NCI-H146 (cell line): ENCODE measurements at regions not wholly inside any gene's neighbourhood (a gene's known extent, or its start where the extent isn't known, plus 50 kb on each side); places are given as distances from the start of the nearest gene placed in this dataset.
"Not testable (repeated sequence)": the region's sequence is repeated elsewhere in the genome, so short reads cannot be mapped to it uniquely, and the experiment has no call there.

Source experiments
- DNase-seq: peaks from one replicate; lab custom pipeline; 2025; lab: John Stamatoyannopoulos, UW

DNA sequence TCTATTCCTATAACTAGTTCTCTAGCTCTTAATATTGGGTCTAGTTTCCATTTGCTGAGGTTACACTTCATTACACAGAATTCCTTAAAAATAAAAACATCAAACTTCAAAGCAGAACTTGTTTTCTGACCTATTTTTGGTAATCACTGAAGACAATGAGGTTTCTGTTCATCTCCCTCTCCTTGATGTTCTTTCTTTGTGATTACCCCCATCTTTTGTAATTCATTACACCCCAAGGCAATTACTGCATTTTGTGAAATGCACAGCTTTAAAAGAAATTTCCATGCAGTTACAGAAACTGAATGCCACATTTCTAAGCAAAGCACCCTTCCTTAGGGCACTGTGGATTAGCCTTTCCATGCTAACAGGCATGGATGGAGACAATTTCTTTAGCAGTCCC, 363.2 kb upstream of the RND3 start:
- no peak for DNase-seq

DNA sequence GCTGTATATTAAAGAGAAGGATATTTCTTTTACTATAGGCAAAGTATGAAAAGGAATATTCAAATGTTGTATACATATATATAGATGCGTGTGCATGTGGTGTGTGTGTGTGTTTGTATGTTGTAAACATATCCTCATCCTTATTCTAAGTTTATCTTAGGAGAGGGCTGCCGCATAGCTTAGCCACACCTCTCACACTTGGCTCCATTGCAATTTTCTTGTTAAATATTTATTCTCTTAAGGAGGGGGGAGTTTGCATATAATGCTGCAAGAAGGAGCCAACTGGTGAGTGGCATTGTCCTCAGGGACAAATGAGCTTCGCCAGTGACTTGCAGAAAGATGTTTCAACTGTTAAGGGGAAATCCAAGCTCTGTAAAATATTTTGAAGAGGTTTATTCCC, 360.1 kb upstream of the RND3 start:
- no peak for DNase-seq

DNA sequence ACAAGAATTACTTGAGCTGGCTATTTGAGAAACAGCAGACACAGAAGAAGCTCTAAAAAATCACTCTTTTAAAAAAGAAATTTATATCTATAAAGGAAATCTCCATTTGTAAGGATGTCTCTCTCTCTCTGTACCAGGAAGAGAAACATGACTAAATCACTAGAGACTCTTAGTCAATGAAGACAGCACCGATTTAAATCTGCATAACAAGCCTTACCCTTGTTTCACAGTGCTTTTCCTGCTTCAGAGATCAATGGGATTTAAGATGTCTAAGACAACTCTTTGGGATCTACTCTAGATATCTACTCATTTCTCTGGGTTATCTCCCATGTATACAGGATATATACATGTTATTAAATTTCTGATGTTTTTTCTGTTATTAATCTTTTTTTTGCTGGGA, 359.2 kb upstream of the RND3 start:
- no peak for DNase-seq

DNA sequence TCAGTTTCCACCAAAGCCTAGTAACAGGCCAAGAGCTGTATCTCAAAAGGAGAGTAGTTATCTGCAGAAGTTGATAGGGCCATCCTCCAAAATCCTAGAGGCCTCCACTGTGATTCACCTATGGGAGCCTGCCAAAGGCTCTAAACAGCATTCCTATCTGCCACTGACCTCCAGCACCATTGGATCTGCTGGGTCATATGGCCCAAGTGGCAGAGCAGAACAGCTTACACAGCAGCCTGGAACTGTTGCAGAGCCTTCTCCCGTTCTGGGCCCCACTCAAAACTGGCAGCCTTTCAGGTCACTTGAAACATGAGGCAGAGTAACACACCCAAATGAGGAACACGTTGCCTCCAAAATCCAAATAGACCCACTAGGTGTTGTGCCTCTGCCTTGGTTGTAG, 345.2 kb upstream of the RND3 start:
- no peak for DNase-seq

DNA sequence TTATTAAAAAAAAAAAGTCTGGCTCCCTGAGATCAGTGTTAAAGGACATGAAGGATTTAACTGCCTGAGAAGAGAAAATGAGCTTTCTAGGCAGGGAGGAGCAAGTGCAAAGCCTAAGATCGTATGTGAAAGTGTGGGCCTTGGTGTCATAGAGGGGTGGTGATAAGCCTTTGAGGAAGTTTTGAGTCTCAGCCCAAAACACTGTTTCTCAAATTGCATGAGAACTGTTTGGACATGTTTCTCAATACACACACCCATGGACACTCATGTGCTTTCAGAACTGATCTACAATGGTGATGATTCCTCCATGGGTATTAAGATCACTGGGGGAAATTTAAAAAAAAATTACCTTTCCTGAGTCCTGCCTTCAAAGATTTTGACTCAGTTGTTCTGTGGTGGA, 336.7 kb upstream of the RND3 start:
- no peak for DNase-seq

DNA sequence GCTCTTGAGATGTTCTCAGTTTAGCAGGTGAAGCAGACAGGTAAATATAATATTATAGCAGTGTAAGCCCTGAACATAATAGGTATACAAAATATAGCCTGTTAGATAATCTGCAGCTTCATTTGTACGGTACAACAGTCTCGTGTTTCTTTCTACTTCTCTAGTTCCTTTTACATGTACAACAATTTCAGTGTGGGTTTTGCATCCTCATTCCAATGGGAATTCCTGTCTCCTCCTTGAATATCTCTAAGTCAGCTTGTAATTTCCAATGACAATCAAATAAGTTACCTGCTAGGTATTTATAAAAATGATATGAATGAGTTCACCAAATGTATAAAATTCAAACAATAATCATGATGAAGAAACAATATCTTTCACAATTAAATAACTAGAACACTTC, 330.0 kb upstream of the RND3 start:
- no peak for DNase-seq

DNA sequence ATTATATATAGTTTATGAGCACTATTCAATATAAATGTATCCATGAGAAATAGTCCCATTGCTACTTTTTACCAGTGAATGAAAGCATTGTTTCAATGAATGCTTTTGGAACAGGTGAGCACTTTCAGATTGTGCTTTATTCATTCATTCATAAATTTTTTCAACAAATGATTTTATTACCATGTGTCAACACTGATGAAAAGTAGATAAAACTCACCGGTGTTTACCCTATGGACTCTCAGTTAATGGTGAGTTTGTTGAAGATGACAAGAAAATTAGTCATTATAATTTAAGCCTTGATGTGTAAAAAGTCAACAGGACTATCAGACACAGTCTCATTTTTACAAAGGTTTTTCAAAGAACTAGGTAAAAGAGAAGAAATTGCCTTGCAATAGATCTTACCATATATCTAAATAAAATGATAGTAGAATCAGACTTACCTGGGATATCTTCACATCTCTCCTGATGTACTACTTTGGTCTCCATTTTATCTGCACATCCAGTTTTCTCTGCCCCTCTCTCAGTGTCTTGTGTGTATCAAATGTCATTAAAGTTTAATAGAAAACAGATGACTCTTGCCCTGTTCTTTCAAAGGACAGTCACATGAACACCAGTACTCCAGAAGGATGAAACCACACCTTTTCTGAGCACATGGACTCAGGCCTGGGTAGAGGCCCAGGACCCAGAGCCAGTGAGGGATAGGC, 325.3 kb upstream of the RND3 start:
- DNase-seq: no peak

DNA sequence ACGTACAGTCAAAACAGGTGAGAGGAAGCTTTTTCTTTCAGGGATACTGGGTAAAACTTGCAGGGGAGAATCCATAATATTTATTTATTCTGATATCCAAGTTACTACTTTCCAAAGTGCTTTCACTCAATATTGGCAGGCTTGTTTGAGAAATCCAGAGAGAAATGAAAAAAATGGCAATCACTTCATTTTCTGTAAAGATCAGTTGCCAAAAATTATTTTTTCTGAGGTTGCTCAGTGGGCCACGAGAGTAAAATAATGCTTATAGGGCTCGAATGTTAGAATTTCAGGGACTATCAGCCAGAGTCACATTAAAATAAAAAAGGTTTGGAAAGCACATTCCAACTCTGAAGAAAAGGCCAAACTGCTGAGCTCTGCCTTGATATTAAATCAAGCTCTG, 324.6 kb upstream of the RND3 start:
- no peak for DNase-seq

DNA sequence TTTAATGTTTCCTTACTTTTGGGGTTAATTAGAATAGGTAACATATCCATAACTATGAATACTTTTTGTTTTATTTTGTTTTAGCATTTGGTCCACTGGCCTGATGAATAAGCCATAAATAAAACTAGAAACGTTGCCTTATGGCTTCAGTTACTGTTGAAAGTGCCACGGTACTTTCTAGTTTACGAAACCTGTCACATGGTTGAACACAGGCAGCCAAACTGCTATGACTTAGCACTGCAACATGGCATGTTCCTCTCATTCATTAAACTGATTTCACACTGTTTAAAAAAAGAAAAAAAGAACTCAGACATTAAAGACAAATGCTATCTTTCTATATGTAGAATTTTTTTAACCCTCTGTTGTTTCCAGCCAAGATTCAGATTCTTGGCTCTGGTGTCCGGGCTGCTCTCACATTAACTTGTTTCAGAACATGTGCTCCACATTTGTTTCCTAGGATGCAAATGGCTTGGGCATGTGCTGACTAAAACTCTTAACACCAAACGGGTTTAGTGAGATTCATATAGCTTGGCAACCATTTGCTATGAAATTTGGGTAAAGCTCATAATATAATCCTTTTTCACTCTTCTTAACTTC, 323.9 kb upstream of the RND3 start:
- no peak for DNase-seq

DNA sequence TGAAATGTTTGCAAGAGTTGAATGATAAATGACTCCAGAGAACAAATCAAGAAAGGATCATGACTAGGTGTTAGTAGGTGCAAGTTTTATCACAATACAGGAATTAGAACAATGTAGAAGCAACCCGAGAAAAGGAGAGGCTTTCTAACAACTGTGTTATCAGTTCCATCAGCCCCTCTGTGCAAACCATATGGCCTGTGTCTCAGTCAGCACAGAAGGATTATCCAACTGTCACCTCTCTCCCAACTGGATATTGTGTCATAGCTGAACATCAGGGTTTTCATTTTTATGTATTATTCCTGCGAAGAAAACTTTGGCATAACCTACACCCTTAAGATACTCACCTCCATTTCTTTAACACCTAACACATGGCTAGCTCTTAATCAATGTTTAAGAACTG, 321.6 kb upstream of the RND3 start:
- DNase-seq: no peak

DNA sequence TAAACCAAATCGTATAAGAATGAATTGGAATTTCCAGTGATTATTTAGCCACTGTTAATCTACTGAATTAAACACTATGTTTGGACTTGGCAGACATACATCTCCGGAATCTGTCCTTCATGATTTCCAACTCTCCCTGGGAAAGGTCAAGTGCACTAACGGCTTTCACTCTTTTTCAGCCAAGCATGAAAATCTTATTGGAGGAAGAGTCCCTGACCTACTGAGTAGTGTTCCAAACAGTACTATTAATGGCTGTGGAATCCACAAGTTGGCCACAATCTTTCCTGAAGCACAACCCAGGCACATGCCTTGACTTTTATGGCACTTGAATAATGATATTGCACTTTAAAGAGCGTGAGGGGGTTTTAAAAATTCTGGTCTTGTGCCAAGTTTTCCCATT, 318.9 kb upstream of the RND3 start:
- DNase-seq: no peak

DNA sequence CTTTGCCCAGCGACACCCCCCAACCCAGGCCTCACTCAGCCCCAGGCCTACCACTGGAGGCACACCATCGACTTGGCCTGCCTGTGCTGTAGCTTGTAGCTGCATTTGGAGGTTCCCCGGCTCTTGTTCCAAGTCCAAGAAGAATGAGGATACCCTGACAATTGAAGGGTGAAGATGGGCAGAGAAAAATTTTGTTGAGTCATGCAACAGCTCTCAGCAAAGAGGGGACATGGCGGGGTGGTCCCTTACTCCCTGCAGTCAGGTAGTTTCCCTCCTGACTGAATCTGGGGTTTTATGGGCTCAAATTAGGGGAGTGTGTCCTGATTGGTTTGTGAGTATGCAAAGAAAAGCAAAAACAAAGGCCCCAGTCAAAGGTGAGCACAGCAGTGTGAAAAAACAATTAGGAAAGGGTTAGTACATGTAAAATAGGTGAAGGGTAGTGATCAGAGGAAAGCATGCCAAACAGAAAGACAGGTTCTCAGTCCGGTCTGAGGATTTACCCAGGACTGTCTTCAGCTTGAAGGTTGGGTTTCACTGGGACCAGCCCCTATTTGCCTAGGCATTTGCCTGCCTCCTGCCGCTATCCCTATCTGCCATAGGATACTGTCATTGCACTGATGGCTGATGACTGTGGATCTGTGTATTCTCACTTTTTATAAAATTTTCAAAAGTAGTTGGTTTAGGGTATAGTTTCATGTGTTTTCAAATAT, 316.4 kb upstream of the RND3 start:
- no peak for DNase-seq

DNA sequence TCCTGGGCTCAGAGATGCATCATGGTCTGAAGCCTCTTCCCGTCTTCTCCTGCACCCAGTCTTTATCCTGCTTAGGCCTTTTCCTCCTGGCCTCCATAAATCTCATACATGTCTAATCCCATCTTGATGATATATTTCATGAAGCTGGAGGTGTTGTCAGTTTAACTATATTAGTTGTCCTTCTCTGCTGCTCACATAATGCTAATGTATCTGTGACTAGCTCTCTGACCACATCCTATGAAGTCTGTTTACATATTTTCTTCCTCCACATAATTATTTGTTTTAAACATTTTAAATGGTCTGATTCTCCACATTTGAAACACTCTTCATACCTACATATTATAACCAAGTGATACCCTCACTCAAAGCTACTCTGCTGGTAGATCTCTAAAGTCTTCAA, 315.2 kb upstream of the RND3 start:
- no peak for DNase-seq

DNA sequence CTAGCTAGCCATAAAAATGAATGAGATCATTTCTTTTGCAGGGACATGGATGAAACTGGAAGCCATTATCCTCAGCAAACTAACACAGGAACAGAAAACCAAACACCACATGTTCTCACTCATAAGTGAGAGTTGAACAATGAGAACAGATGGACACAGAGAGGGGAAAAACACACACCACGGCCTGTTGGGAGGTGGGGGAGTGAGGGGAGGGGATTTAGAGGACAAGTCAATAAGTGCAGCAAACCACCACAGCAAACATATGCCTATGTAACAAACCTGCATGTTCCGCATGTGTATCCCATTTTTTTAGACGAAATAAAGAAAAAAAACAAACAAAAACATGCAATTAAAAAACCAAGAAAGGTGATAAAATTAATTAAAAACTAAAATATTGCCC, 308.8 kb upstream of the RND3 start:
- DNase-seq: not testable (repeated sequence)

DNA sequence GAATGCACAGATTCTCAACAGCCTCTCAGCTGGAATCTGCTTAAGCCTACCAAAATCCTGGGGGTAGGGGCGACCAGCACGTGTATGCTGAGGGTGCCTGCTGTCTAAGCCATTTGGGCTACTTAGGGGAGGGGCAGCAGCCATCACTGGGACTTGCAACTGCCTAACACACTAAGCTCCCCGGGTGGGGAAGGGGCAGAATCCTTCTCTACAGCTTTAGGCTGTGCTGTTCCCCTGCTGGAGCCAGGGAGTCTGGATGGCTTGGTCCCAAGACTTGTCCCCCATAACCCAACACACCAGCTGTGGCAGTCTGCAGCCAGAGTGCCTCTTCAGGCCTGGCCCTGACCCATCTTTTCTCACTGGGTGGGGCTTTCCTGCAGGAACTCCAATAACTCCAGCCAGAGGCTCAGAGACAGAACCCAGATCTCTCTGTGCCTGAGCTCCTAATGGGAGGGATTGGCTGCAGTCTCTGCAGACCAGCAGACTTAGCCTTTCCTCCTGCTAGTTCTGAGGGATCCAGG, 305.4 kb upstream of the RND3 start:
- DNase-seq: no peak

DNA sequence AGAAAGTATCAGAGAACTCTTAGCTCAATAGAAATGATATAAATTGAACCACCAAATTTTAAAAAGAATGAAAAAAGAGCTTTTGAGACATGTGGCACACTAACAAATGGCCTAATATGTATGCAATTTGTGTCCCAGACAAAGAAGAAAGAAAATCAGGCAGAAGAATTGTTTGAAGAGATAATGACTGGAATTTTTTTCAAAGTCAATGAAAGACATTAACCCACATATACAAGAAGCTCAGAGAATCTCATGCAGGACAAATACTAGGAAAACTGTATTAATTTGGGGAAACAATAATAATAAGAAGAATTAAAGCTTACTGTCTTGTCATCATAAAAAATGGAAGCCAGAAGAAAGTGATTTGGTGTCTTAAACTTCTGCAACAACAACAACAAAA, 304.1 kb upstream of the RND3 start:
- DNase-seq: no peak

DNA sequence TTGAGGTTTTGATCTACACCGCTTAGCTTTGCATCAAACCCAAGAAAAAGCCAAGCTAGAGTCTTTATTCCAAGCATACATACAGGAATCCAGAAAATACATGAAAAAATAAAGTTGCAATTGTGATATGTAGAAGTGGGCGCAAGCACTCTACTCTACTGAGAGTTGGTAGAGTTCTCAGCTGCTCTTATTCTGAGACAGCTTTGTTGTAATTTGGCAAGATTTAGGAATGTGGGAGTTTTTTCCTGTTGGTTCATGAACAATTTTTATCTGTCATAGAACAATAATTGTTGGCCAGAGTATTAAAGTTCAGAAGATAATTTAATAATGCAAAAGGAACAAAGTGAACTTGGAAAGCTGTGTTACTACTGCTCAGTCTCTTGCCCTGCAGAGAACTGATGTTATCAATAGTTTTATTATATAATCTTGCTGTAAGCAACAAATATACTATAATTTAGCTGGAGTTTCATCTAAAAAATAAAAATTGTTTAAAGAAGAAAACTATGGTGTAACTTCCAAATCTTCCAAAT, 302.0 kb upstream of the RND3 start:
- no peak for DNase-seq

DNA sequence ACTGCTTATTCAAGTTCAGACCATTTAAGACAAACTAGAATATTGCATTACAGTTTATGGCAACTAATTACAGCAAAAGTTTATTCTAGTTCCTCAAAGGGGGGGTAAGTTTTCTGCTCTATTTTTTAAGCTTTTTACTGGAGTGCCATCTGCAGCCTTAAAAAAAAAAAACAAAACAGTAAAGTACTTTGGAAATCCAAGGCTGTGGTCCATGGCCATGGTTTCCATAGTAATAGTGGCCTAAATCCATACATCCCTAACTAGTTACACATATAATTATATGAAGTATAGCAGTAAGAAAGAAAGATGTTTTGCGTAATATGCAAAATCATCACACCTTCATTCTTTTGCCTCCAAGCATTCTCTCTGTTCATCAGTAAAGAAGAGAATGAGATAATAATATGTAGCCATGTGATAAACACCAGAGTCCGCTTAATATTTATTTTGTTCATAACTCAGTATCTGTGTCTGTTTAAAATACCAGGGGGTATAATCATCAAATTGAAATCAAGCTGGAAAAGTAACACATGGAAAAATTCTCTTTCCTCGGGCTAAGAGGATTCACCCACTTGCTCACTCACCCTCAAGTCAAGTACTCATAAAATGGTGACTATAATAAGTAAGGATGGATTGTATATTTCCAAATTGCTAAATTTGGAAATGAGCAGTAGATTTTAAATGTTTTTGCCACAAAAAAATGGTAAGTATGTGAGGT, 301.1 kb upstream of the RND3 start:
- DNase-seq: no peak

DNA sequence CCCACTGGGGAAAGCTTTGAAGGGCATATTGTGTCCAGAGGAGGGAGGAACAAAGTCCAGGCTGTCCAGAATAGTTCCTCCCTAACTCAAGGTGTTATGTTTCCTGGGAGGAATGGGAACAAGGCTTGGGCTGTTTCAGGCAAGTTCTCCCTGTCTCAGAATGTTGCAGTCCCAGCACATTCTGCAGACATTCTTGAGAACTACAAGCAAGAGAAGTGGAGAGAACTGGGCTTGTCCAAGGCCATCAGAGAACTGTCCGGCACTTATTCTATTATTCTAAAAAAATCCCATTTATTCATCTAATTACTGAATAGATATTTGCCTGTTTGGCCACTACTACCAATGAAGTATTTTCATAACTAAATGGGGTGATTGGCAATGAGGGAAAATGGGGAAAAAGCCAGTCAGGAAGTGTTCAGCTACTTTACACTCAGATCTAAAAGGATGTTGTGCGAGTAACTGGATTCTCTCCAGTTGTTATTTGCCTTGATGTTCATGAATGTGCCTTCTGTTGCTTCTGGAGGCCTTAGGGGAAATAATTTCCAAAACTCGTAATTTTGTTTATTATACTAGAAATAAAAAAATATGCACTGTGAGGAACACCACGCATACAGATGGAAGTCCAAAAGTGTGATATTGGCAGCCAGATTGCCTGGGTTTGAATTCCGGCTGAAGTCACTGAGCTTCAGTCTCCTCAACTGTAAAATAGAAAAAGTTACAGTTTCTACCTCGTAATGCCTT, 300.1 kb upstream of the RND3 start:
- no peak for DNase-seq

DNA sequence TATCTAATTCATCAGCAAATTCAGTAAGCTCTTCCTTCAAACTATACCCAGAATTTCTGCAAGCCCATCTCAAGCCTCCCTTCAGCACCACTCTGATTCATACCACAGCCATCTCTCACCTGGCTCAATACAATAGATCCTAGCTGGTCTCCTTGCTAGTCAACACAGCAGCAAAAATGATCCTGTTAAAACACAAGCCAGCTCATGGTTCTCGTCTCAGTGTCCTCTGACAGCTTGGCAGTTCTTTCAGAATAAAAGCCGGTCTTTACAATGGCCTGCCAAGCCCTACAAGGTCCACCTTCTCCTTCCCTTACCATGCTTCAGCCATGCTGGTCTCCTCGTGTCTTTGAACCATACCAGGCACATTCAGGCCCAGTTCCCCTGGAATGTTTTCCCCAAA, 296.9 kb upstream of the RND3 start:
- no peak for DNase-seq

DNA sequence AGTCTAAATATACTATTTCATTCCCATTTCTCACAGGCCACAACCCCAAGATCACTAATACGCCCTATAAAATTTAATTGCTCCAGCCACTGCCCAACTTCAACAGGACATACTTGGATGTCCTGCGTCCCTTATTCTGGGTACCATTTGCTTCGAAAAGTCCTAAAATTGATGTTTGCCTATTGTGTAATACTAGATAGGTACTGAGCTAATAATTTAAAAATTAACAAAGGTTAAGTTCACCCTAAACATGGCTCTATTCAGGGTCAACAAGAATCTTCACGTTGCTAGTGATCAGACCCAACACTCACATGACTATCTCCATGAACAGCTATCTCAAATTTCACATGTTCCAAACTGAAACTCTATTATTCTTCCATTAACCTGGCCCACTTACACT, 296.4 kb upstream of the RND3 start:
- no peak for DNase-seq

DNA sequence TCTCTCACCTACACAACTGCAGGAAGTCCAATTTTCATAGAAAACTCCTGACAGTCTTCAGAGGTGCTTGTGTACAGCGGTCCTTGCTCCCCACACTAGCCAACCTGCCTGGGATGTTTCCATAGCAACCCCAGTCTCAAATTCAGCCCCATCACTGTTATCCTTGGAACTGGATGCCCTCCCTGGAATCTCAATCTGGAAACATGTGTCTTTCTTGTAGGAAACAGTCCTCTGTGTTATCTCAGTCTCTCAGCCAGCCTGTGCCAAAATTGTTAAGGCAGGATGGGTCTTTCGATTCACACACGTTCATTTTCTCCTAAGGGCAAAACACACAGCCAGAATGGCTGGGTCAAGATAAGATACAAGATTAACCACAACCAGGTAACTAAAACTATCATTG, 295.5 kb upstream of the RND3 start:
- no peak for DNase-seq
